ENCODE measurements at regions not wholly inside any gene's neighbourhood (a gene's known extent, or its start where the extent isn't known, plus 50 kb on each side); places are given as distances from the start of the nearest gene placed in this dataset.

DNA sequence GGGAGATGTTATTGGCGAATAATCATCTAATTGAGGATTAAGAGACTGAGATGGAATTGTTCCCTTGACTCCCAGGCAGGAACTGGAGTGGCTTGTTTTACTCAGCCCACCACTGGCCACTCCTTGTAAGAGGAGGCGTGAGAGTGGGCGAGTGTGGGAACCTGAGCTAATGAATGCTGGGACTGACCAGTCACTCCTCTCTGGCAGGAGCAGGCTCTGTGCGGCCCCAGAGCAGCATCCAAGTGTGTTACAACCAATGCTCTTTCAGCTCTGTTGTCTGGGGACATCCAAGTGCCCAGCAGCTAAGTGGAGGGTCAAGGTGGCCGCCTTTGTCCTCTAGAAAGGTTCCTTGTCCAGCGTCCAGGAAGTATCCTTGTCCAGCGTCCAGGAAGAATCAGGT, 739.9 kb downstream of the CDH8 start:
- Mint-ChIP-seq H3K36me3 (ENCODE audit: low read depth) (no peaks in the 10 kb centered on the region), H3K27ac (peak overlapping the region in 1 of 3 experiments; percentile 56), H3K9me3 (no peaks in the 10 kb centered on the region), H3K4me1 (peaks cover 2% of the 10 kb centered on the region), H3K4me3 (no peak overlapping the region), H3K27me3 (ENCODE audit: low read depth) (no peaks in the 10 kb centered on the region)
- no peak for TF ChIP-seq CTCF (IDR thresholded peaks at IDR 0.05; ENCODE audit: unreplicated experiment in 3 of 3)

DNA sequence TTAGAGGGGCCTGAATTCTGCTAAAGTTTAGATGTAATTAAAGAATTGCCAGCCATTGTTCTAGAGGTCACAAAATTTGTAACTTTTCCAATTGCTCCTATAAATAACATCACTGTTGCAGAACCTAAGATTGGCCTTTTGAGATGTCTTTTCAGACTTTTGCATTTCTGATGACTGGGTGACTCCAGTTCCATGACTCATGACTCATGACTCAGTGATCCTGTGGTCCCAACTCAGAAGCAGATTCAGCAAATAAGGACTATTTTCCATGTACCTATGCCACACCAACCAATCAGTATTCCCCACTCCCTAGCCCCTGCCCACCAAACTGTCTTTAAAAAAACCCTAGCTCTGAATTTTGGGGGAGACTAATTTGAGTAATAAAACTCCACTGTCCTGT, 740.9 kb downstream of the CDH8 start:
- TF ChIP-seq CTCF (IDR thresholded peaks at IDR 0.05; ENCODE audit: unreplicated experiment in 3 of 3) = no peak
- H3K27me3 Mint-ChIP-seq (ENCODE audit: low read depth) = no peaks in the 10 kb centered on the region

GRCh38 chr16:61289141-61289540, 747.1 kb downstream of the CDH8 start:
- no peak overlapping the region for H3K4me3 Mint-ChIP-seq
- no peak overlapping the region for H3K27ac Mint-ChIP-seq
- TF ChIP-seq CTCF (IDR thresholded peaks at IDR 0.05; ENCODE audit: unreplicated experiment in 3 of 3) = no peak

More for the DNA sequence above, 740.9 kb downstream of the CDH8 start:
- Mint-ChIP-seq H3K4me1 (no peaks in the 10 kb centered on the region), H3K4me3 (no peak overlapping the region), H3K27ac (no peak overlapping the region), H3K9me3 (no peaks in the 10 kb centered on the region), H3K36me3 (ENCODE audit: low read depth) (no peaks in the 10 kb centered on the region)

DNA sequence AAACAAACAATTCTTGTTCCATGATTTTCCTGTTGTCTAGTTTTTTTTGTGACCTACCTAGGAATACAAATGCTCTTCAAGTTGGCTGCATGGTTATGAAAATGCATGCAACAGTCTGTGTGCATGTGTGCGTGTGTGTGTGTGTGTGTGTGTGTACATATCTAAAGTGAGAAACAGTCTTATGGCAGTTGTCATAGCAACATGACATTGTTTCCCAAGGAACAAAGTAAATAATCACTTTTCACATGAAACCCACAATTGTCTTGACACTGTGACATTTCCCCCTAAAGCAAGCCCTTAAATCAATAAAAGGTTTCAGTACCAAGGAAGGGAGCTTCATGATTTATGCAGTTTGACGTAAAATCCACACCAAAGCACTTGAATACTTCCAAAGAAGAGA, 758.4 kb downstream of the CDH8 start:
- Mint-ChIP-seq H3K4me1 (no peaks in the 10 kb centered on the region), H3K27me3 (ENCODE audit: low read depth) (no peaks in the 10 kb centered on the region), H3K4me3 (no peak overlapping the region), H3K36me3 (ENCODE audit: low read depth) (no peaks in the 10 kb centered on the region), H3K9me3 (peaks cover 4% of the 10 kb centered on the region), H3K27ac (no peak overlapping the region)
- no peak for TF ChIP-seq CTCF (IDR thresholded peaks at IDR 0.05; ENCODE audit: unreplicated experiment in 3 of 3)

More at GRCh38 chr16:61289141-61289540, 747.1 kb downstream of the CDH8 start:
- no peaks in the 10 kb centered on the region for H3K36me3 Mint-ChIP-seq (ENCODE audit: low read depth)
- H3K4me1 Mint-ChIP-seq = no peaks in the 10 kb centered on the region
- no peaks in the 10 kb centered on the region for H3K27me3 Mint-ChIP-seq (ENCODE audit: low read depth)
- no peaks in the 10 kb centered on the region for H3K9me3 Mint-ChIP-seq

DNA sequence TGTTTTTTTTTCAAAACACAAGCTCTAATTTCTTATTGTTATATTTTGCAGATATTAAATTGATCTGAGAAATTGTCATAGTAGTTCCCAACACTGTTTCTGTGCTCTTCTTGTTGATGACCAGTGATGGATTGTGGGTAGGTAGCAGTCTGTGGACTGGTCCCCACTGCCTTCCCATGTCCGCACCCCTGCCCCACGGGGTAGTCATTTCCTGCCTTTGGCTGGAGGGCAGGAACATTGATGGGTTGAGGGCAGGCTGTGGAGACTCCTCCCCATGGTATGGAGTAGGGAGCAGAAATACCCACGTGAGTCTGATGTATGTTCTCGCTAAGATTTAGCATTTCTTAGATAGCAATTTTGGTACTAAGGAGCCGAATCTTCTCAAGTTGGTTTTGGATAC, 762.0 kb downstream of the CDH8 start:
- Mint-ChIP-seq H3K9me3 (peaks cover 4% of the 10 kb centered on the region), H3K27ac (no peak overlapping the region), H3K4me3 (no peak overlapping the region), H3K36me3 (ENCODE audit: low read depth) (no peaks in the 10 kb centered on the region), H3K27me3 (ENCODE audit: low read depth) (no peaks in the 10 kb centered on the region), H3K4me1 (no peaks in the 10 kb centered on the region)
- no peak for TF ChIP-seq CTCF (IDR thresholded peaks at IDR 0.05; ENCODE audit: unreplicated experiment in 3 of 3)

DNA sequence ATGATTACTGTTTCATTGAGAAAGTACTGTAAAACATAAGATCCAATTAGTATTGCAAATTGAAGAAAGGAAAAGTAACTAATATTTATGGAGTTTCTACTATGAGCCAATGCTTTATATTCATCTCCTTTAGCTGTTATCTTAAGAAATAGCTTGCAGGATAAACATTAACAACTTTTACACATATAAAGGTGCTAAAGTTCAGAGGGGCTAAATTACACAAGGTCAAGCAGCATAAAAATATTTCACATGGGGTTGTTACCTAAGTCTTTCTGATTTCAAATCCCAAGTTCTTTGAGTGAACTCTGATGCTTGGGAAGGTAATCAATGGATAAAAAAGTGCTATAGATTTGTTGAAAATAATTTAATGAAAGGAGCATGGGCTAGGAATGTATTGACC, 765.5 kb downstream of the CDH8 start:
- TF ChIP-seq CTCF (IDR thresholded peaks at IDR 0.05; ENCODE audit: unreplicated experiment in 3 of 3) = no peak
- no peaks in the 10 kb centered on the region for H3K4me1 Mint-ChIP-seq
- H3K27ac Mint-ChIP-seq = no peak overlapping the region
- H3K9me3 Mint-ChIP-seq = peaks cover under 1% of the 10 kb centered on the region
- no peak overlapping the region for H3K4me3 Mint-ChIP-seq
- H3K36me3 Mint-ChIP-seq (ENCODE audit: low read depth) = no peaks in the 10 kb centered on the region
- H3K27me3 Mint-ChIP-seq (ENCODE audit: low read depth) = no peaks in the 10 kb centered on the region

Data from nephron (organoid).